Adrenal gland (tissue), 5 donors: ENCODE measurements at regions not wholly inside any gene's neighbourhood (a gene's known extent, or its start where the extent isn't known, plus 50 kb on each side); places are given as distances from the start of the nearest gene placed in this dataset.

Experiments used
- CTCF ChIP-seq, 6 experiments: fragments of 450-650 bp in 4 of 6; fragments of 200-600 bp in 2 of 6; sonication (generic) in 1 of 6; IDR thresholded peaks; 1 replicate in 5 of 6; 2 replicates in 1 of 6; pipeline versions ENCODE4 v1.5.1 to v1.8.0; 2016 to 2021; ENCODE audit warnings: antibody characterized with exemption in 6 of 6, mild to moderate bottlenecking in 2 of 6, moderate library complexity in 1 of 6
- POLR2A ChIP-seq, 2 donors: fragments of 450-650 bp; IDR thresholded peaks; one replicate each; pipeline ENCODE4 v1.6.1; 2017; ENCODE audit warnings: antibody characterized with exemption in 2 of 2, mild to moderate bottlenecking in 2 of 2, moderate library complexity in 1 of 2
- donor health status: DM: no; HTN: no; CAD: no.

DNA sequence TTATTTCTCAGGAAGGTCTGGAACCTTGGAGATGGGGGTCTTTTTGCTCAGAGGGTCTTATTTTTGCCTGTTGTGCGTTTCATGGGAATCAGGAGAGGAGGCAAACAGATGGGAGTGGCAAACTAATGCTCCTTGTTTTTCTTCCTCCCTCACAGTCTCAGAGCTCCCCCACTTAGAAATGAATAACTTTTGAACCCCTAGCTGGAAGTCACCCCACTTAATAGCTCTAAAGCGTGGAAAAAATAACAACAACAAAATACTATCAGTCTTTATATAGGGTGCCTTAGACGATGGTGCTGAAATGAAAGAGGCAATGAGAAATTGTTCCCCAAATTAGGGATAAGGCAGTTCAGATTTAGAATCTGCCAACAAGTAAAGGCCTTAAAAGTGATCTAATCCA is 76.8 kb upstream of the BDNF start:
- TF ChIP-seq CTCF (IDR thresholded peaks at IDR 0.05) (no peak), POLR2A (IDR thresholded peaks at IDR 0.05) (no peak)
